RWPE2 (cell line): ENCODE measurements at regions not wholly inside any gene's neighbourhood (a gene's known extent, or its start where the extent isn't known, plus 50 kb on each side); places are given as distances from the start of the nearest gene placed in this dataset.
"Not testable (repeated sequence)": the region's sequence is repeated elsewhere in the genome, so short reads cannot be mapped to it uniquely, and the experiment has no call there.

Source experiments
- ATAC-seq: fragments of 200-7000 bp; cut with Tn5 transposase; 3 replicates; pipeline ENCODE4 v1.9.1; 2021; ENCODE audit warnings: low read depth
- DNase-seq: peaks from one replicate; pipeline ENCODE4 v3.0.0-alpha.2; 2020; ENCODE audit warnings: low spot score
- H3K27ac ChIP-seq: fragments of 450-650 bp; 2 replicates; pipeline ENCODE4 v1.5.1; 2017; ENCODE audit warnings: mild to moderate bottlenecking; ENCODE audit not compliant: poor library complexity, severe bottlenecking
- H3K27me3 ChIP-seq: fragments of 250-450 bp; sonication (Bioruptor Pico); 2 replicates; pipeline ENCODE4 v1.5.1; 2021; ENCODE audit warnings: mild to moderate bottlenecking, moderate library complexity; ENCODE audit not compliant: insufficient read depth, poor library complexity, severe bottlenecking
- H3K36me3 ChIP-seq: fragments of 250-450 bp; sonication (Bioruptor Pico); 2 replicates; pipeline ENCODE4 v1.5.1; 2020; ENCODE audit warnings: low read depth, mild to moderate bottlenecking, moderate library complexity
- H3K4me1 ChIP-seq: fragments of 250-450 bp; sonication (Bioruptor Pico); 2 replicates; pipeline ENCODE4 v1.5.1; 2021; ENCODE audit warnings: mild to moderate bottlenecking, moderate library complexity; ENCODE audit not compliant: insufficient read depth, poor library complexity, severe bottlenecking
- H3K4me3 ChIP-seq: fragments of 250-450 bp; sonication (Bioruptor Pico); 2 replicates; pipeline ENCODE4 v1.5.1; 2021; ENCODE audit warnings: mild to moderate bottlenecking, moderate library complexity; ENCODE audit not compliant: severe bottlenecking
- H3K9me3 ChIP-seq: fragments of 250-450 bp; sonication (Bioruptor Pico); 2 replicates; pipeline ENCODE4 v1.5.1; 2021; ENCODE audit warnings: mild to moderate bottlenecking, moderate library complexity; ENCODE audit not compliant: severe bottlenecking
- CTCF ChIP-seq: fragments of 450-650 bp; IDR thresholded peaks from one replicate; pipeline ENCODE4 v1.5.1; 2017; ENCODE audit warnings: mild to moderate bottlenecking, moderate library complexity; ENCODE audit not compliant: poor library complexity, severe bottlenecking

- H3K36me3 ChIP-seq: no peaks in the 10 kb centered on the region
- H3K4me1 ChIP-seq: peaks cover 18% of the 10 kb centered on the region
- DNase-seq (no peak), ATAC-seq (peak; percentile 61; the same call in 2 of the 3 replicates)
- no peaks in the 10 kb centered on the region for H3K27me3 ChIP-seq
- H3K9me3 ChIP-seq: no peaks in the 10 kb centered on the region
- no peak for TF ChIP-seq CTCF
- H3K4me3 ChIP-seq: no peak overlapping the region
- H3K27ac ChIP-seq: no peak overlapping the region
These were observed 68.2 kb upstream of the SSTR4 start for GRCh38 chr20:22966787-22967464.

- not testable (repeated sequence) for H3K9me3 ChIP-seq, ATAC-seq, H3K4me3 ChIP-seq, DNase-seq, H3K27me3 ChIP-seq, H3K36me3 ChIP-seq, H3K27ac ChIP-seq
- H3K4me1 ChIP-seq: peaks cover 18% of the 10 kb centered on the region
These were observed 67.4 kb upstream of the SSTR4 start for GRCh38 chr20:22967706-22968105.

- not testable (repeated sequence) for H3K4me3 ChIP-seq, H3K27me3 ChIP-seq, H3K27ac ChIP-seq, H3K36me3 ChIP-seq, DNase-seq, H3K9me3 ChIP-seq, ATAC-seq
- peaks cover 11% of the 10 kb centered on the region for H3K4me1 ChIP-seq
These were observed 66.1 kb upstream of the SSTR4 start for GRCh38 chr20:22969031-22969430.

GRCh38 chr20:22971077-22971476, 64.0 kb upstream of the SSTR4 start:
- H3K4me1 ChIP-seq: peaks cover 11% of the 10 kb centered on the region
- H3K4me3 ChIP-seq, H3K36me3 ChIP-seq, H3K27ac ChIP-seq, H3K9me3 ChIP-seq, DNase-seq, ATAC-seq, H3K27me3 ChIP-seq: not testable (repeated sequence)

- no peak overlapping the region for H3K4me3 ChIP-seq
- H3K9me3 ChIP-seq: no peaks in the 10 kb centered on the region
- ATAC-seq (peak; percentile 33; the same call in 1 of the 3 replicates), DNase-seq (no peak)
- no peaks in the 10 kb centered on the region for H3K4me1 ChIP-seq
- H3K36me3 ChIP-seq: no peaks in the 10 kb centered on the region
- H3K27me3 ChIP-seq: no peaks in the 10 kb centered on the region
- H3K27ac ChIP-seq: no peak overlapping the region
- peak; percentile 52 for TF ChIP-seq CTCF
These were observed 60.8 kb upstream of the SSTR4 start for GRCh38 chr20:22974354-22974753.

GRCh38 chr20:22977047-22977785, 57.9 kb upstream of the SSTR4 start:
- ATAC-seq: no peak
- Histone ChIP-seq H3K9me3 (no peaks in the 10 kb centered on the region), H3K4me1 (no peaks in the 10 kb centered on the region), H3K27ac (no peak overlapping the region), H3K27me3 (no peaks in the 10 kb centered on the region), H3K36me3 (no peaks in the 10 kb centered on the region), H3K4me3 (no peak overlapping the region)
- DNase-seq: no peak
- TF ChIP-seq CTCF: no peak
